GM18868 (cell line): ENCODE measurements at regions not wholly inside any gene's neighbourhood (a gene's known extent, or its start where the extent isn't known, plus 50 kb on each side); places are given as distances from the start of the nearest gene placed in this dataset.
"Not testable (repeated sequence)": the region's sequence is repeated elsewhere in the genome, so short reads cannot be mapped to it uniquely, and the experiment has no call there.

ENCODE experiments used
- ATAC-seq: cut with Tn5 transposase; IDR thresholded peaks from one replicate; pipeline ENCODE4 v1.9.1; 2021; ENCODE audit warnings: mild to moderate bottlenecking, moderate library complexity; ENCODE audit not compliant: unreplicated experiment

DNA sequence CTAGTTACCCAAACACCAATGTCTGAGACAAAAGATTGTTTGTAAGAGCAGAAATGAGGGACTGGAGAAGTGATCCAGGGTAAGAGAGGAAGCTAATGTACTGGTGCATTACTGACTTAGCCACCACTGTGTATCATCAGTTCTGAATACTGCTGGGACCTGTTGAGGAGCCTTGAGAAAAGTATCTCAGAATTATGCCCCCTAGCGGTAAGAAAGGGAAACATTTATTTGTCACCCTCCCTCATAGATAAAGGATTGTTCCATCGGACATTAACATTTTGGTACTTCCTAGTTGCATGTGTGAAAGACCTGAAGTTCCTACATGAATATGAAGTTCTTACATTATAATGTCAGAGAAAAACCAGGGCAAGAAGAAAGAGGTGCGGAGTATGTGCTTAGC is 612.5 kb downstream of the FSCB start:
- peak; percentile 90 for ATAC-seq

DNA sequence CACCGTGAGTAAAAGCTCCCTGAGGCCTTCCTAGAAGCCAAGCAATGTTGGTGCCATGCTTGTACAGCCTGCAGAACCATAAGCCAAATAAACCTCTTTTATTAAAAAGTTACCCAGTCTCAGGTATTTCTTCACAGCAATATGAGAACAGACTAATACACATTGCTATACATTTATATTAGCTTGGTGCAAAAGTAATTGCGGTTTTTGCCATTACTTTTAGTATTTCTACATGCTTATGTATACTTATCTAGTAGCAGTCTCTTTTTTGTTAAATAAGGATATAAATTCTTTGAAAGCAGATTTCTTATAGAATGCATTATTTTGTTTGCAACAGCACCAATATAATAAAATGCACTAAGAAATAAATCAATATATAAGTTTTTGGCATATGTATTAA is 619.6 kb downstream of the FSCB start:
- no peak for ATAC-seq

- peak; percentile 92 for ATAC-seq
Measured at GRCh38 chr14:43877351-43877960, 629.6 kb downstream of the FSCB start.

DNA sequence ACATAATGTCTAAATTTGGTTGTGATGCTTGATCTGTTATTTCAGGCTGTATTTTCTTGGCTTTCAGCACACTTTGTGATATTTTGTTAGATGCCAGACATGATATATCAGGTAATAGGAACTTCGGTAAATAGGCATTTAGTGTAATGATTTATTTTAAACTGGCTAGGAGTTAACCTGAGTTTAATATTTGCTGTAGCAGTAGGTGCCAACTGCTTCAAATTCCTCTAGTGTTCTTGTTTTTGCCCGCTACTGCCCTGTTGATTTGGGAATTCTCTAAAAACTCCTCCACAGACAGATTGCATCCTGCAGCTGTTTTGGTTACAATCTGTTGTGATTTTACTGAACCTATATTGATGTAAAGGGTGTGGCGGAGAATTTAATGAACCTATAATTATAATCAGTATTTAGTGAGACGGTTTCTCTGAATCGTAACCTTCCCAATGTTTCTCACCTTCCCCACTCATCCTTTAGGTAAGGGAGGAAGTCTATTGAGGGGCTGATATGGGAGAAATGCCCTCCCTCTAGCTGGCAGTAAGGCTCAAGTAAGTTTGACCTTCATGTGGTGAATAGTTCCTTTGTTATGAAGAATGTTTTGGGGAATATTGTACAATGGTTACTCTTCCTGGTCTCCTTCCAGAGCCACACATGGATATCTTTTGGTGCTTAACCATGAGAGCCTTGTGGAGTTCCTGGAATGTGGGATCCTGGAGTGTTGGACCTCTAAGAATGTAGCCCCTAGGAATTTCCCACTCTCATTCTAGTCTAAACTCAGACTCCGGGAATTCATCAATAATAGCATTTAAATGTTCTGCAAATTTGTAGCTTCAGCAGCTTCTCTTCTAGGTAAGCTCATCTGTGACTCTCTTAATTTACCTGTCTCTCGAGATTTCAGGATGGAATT is 634.1 kb downstream of the FSCB start:
- no peak for ATAC-seq

- ATAC-seq, result no peak
Measured at GRCh38 chr14:43872222-43872621, 634.9 kb downstream of the FSCB start.

DNA sequence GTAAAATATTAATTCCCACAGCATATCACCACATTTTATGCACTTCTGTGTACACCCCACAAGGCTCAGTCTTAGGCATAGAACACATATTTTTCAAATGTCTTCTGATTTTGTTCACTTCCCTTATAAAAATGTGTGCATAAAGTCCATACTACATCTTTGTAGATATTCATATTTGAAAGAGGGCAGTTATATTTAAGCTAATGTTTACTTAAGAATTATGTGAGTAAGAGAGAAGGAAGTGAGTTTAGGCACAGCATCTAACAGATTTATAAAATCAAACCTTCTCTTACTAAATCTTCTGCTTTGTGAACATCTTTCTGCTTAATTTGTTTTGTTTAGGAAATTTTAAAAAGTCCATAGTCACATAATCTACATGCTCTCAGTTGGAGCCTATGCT is 648.1 kb downstream of the FSCB start:
- no peak for ATAC-seq

- no peak for ATAC-seq
Measured at GRCh38 chr14:43855556-43855955, 651.5 kb downstream of the FSCB start.

DNA sequence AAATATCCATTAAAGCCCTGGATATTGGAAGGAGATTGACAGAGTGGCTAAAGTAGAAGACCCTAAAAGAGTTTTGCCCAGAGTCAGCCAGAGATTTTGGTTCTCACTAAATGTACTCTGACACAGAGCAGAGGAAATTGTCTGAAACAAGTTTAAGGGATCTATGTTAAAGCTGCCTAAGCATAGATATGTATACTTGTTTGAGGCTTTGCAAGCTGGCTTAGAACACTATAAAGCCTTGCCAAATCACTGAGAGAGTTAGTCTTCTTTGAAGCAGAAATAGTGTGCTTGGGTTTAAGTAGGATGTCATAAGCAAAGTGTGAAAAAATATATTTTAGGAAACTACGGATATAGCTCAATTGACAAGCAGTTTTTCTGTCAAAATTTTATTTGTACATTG is 653.5 kb downstream of the FSCB start:
- no peak for ATAC-seq

GRCh38 chr14:43803076-43803689 is 703.9 kb downstream of the FSCB start:
- peak; percentile 88 for ATAC-seq

DNA sequence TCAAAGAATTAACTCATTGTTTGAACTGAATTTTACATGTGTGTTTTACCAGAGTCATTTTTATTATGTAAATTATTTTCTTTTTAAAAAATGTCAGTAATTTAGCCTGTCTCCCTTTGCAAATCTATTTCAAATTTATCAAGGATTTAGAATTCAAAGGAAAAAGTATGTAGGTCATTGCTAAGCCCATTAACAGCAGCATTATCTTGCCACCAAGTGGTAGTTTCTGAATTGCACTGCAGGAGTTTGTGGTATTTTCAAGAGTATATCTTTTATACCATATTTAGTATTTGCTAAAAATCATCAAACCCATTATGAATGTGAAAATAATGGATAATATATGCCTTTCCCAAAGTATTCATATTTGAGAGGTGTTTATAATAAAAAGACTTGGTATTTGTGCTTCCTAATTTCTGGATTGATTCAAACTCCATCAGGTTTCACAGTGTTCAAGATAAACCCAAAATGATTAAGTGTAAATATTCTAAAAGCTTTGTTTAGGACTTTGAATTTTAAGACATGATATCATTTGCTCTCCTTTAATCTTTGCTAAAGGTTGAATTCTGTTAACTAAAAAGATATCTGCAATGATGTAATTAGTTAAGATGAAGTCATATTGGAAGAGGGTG is 711.4 kb downstream of the FSCB start:
- ATAC-seq, result no peak

GRCh38 chr14:43793579-43793978 is 713.5 kb downstream of the FSCB start:
- no peak for ATAC-seq

DNA sequence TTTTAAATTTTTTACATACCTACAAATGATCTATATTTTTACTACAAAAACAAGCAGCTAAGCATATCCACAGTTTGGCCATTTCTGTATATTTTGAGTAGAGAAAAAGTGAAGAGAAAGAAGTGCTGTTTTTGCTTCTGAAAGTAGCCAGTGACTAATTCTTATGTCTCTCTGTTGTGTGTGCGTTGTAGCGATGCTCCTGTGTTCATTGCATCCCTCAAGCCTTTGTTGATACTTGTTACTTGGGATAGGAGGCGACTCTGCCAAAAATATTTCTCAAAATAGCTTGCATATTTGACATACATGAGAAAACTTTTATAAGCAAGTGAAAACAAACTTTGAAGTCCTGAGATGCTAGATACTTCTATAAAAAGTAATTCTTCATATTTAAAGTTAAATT is 714.1 kb downstream of the FSCB start:
- ATAC-seq, result no peak

DNA sequence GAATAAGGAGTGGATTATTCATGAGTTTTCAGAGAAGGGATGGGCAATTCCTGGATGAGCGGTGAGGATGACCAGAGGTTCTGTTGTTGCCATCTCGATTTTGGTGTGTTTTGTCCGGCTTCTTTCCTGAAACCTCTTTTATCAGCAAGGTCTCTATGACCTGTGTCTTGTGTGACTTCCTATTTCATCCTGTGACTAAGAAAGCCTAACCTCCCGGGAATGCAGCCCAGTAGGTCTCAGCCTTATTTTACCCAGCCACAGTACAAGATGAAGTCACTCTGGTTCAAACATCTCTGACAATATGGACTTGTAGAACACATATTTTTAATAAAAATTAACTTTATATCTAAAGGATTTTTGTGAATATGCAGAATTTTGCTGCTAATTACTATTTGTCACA is 716.4 kb downstream of the FSCB start:
- ATAC-seq, result no peak

- no peak for ATAC-seq
Measured at GRCh38 chr14:43789458-43789857, 717.6 kb downstream of the FSCB start.

- no peak for ATAC-seq
Measured at GRCh38 chr14:43786066-43786762, 720.9 kb downstream of the FSCB start.

GRCh38 chr14:43784432-43784831 is 722.7 kb downstream of the FSCB start:
- ATAC-seq, result not testable (repeated sequence)

- no peak for ATAC-seq
Measured at GRCh38 chr14:43778937-43779639, 728.0 kb downstream of the FSCB start.

GRCh38 chr14:43778570-43778936 is 728.5 kb downstream of the FSCB start:
- ATAC-seq, result no peak

GRCh38 chr14:43765474-43765873 is 741.6 kb downstream of the FSCB start:
- peak; percentile 89 for ATAC-seq

DNA sequence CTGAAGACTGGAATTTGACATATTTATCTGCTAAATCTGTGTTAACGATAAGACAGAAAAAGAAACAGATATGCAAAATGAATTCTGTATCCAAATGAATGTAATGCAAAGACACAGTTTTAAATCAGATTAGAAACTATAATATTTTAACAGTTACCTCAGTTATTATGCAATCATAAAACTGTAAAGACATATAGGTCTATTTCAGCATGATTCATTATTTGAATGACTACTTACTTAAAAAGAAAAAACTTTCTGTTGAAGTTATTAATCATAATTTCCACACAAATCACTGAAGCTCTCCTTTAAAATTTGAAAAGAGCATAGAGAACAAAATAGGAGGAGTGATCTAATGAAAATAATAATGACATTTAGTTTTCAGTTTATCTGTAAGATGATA is 742.6 kb downstream of the FSCB start:
- ATAC-seq, result no peak
